ENCODE measurements at regions not wholly inside any gene's neighbourhood (a gene's known extent, or its start where the extent isn't known, plus 50 kb on each side); places are given as distances from the start of the nearest gene placed in this dataset.

- no peak for DNase-seq
Observed at GRCh38 chr16:74232806-74233465, 63.7 kb upstream of the PSMD7 start.

GRCh38 chr16:74230126-74230525 lies 66.5 kb upstream of the PSMD7 start:
- no peak for DNase-seq

- DNase-seq: no peak
Observed at GRCh38 chr16:74226338-74226954, 70.2 kb upstream of the PSMD7 start.

- no peak for DNase-seq
Observed at GRCh38 chr16:74224828-74225612, 71.6 kb upstream of the PSMD7 start.

GRCh38 chr16:74221828-74222227 lies 74.8 kb upstream of the PSMD7 start:
- no peak for DNase-seq

GRCh38 chr16:74219706-74220105 lies 76.9 kb upstream of the PSMD7 start:
- DNase-seq: no peak

- no peak for DNase-seq
Observed at GRCh38 chr16:74218871-74219270, 77.7 kb upstream of the PSMD7 start.

GRCh38 chr16:74216319-74216718 lies 80.3 kb upstream of the PSMD7 start:
- no peak for DNase-seq

GRCh38 chr16:74215249-74215648 lies 81.4 kb upstream of the PSMD7 start:
- DNase-seq: no peak

GRCh38 chr16:74213372-74213771 lies 83.2 kb upstream of the PSMD7 start:
- DNase-seq: no peak

- no peak for DNase-seq
Observed at GRCh38 chr16:74210245-74210644, 86.4 kb upstream of the PSMD7 start.

- no peak for DNase-seq
Observed at GRCh38 chr16:74202009-74202408, 94.6 kb upstream of the PSMD7 start.

GRCh38 chr16:74201576-74201975 lies 95.0 kb upstream of the PSMD7 start:
- DNase-seq: no peak

- no peak for DNase-seq
Observed at GRCh38 chr16:74200921-74201320, 95.7 kb upstream of the PSMD7 start.

GRCh38 chr16:74199842-74200124 lies 96.8 kb upstream of the PSMD7 start:
- no peak for DNase-seq

GRCh38 chr16:74199066-74199841 lies 97.4 kb upstream of the PSMD7 start:
- DNase-seq: no peak

- DNase-seq: no peak
Observed at GRCh38 chr16:74192281-74192797, 104.3 kb upstream of the PSMD7 start.

GRCh38 chr16:74190292-74190691 lies 106.3 kb upstream of the PSMD7 start:
- no peak for DNase-seq

GRCh38 chr16:74188856-74189255 lies 107.8 kb upstream of the PSMD7 start:
- no peak for DNase-seq

GRCh38 chr16:74186561-74186971 lies 110.0 kb upstream of the PSMD7 start:
- no peak for DNase-seq

- DNase-seq: no peak
Observed at GRCh38 chr16:74184839-74185238, 111.8 kb upstream of the PSMD7 start.

GRCh38 chr16:74183601-74184360 lies 112.8 kb upstream of the PSMD7 start:
- no peak for DNase-seq

Measured in stimulated activated CD8-positive, alpha-beta memory T cell treated with anti-CD3 and anti-CD28 coated beads, Interleukin-4, amount 100 ng/mL, for 48 hours (primary cell).